ENCODE measurements at regions not wholly inside any gene's neighbourhood (a gene's known extent, or its start where the extent isn't known, plus 50 kb on each side); places are given as distances from the start of the nearest gene placed in this dataset.

DNA sequence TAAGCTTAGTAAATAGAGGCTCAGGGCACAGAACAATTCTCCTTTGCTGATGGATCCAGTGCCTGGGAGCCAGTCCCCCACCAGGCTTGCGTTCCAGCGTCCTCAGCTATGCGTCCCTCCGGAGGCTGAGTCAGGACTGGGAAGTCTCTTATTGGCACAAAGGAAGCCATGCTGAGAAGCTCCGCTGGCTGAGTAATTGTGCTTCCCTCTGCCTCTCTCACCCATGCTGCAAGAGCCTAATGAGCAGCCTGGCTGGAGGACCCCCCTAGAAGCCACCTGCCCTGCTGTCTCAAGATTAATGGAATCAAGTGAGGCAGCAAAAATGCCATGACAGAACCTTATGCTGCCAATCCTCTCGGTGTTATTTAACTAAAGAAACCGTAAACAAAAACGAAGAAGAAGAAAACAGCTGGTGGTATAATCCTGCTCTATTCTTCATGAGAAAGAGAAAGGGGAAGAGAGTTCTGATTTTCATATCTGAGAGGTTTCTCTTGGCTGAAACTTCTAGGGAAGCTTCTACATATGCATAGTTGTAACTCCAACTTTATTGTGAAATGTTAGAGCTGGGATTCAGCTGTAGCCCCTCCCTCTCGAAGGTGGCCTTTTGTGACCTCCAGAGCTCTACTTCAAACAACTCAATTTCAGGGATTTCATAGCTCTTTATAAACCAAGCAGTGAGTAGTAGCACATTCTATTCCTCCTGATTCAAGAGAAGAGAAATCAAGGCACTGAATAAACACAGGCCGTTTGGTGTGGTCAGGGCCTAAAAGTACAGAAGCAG is 185.4 kb upstream of the SEMA6A start:
- Histone ChIP-seq H3K4me1 (ENCODE audit: low read length) (no peaks in the 10 kb centered on the region), H3K79me2 (ENCODE audit: low read length) (no peaks in the 10 kb centered on the region), H3K27ac (ENCODE audit: low read length) (no peak overlapping the region), H3K36me3 (replicated peaks; ENCODE audit: insufficient read depth, low read length) (no peaks in the 10 kb centered on the region), H3K4me2 (ENCODE audit: low read depth, low read length) (no peak overlapping the region), H3F3A (ENCODE audit: insufficient read depth, low read length) (no peaks in the 10 kb centered on the region), H3K9me2 (replicated peaks; ENCODE audit: insufficient read depth, low read length) (no peaks in the 10 kb centered on the region), H2AFZ (ENCODE audit: low read length) (no peak overlapping the region), H3K9me3 (replicated peaks; ENCODE audit: insufficient read depth, low read length) (no peaks in the 10 kb centered on the region), H4K20me1 (ENCODE audit: insufficient read depth, low read length) (no peaks in the 10 kb centered on the region), H3K9ac (ENCODE audit: low read length) (no peak overlapping the region), H3K27me3 (replicated peaks; ENCODE audit: insufficient read depth, low read length) (no peaks in the 10 kb centered on the region), H3K4me3 (ENCODE audit: low read length) (no peak overlapping the region)
- no peak for DNase-seq
- TF ChIP-seq, protein P1, sequence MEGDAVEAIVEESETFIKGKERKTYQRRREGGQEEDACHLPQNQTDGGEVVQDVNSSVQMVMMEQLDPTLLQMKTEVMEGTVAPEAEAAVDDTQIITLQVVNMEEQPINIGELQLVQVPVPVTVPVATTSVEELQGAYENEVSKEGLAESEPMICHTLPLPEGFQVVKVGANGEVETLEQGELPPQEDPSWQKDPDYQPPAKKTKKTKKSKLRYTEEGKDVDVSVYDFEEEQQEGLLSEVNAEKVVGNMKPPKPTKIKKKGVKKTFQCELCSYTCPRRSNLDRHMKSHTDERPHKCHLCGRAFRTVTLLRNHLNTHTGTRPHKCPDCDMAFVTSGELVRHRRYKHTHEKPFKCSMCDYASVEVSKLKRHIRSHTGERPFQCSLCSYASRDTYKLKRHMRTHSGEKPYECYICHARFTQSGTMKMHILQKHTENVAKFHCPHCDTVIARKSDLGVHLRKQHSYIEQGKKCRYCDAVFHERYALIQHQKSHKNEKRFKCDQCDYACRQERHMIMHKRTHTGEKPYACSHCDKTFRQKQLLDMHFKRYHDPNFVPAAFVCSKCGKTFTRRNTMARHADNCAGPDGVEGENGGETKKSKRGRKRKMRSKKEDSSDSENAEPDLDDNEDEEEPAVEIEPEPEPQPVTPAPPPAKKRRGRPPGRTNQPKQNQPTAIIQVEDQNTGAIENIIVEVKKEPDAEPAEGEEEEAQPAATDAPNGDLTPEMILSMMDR (IDR thresholded peaks at IDR 0.05; ENCODE audit: low read length): no peak
- no peak for TF ChIP-seq EZH2phosphoT487 (IDR thresholded peaks at IDR 0.05; ENCODE audit: low read length)
- no peak for TF ChIP-seq EZH2 (optimal IDR thresholded peaks at IDR 0.05; ENCODE audit: low read depth, low read length)

DNA sequence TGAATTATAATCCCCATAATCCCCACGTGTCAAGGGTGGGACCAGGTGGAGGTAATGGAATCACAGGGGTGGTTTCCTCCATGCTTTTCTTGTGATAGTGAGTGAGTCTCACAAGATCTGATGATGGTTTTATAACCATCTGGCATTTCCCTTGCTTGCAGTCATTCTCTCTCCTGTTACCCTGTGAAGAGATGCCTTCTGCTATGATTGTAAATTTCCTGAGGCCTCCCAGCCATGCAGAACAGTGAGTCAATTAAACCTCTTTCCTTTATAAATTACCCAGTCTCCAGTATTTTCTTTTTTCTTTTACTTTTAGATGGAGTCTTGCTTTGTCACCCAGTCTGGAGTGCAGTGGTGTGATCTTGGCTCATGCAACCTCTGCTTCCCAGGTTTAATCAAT is 182.7 kb upstream of the SEMA6A start:
- H3K4me2 ChIP-seq (ENCODE audit: low read depth, low read length): no peak overlapping the region
- no peaks in the 10 kb centered on the region for H3F3A ChIP-seq (ENCODE audit: insufficient read depth, low read length)
- no peak overlapping the region for H2AFZ ChIP-seq (ENCODE audit: low read length)
- no peak overlapping the region for H3K9ac ChIP-seq (ENCODE audit: low read length)
- H3K4me1 ChIP-seq (ENCODE audit: low read length): no peaks in the 10 kb centered on the region
- H3K27ac ChIP-seq (ENCODE audit: low read length): no peak overlapping the region
- H3K27me3 ChIP-seq (replicated peaks; ENCODE audit: insufficient read depth, low read length): no peaks in the 10 kb centered on the region
- no peak for DNase-seq
- no peaks in the 10 kb centered on the region for H3K79me2 ChIP-seq (ENCODE audit: low read length)
- H4K20me1 ChIP-seq (ENCODE audit: insufficient read depth, low read length): no peaks in the 10 kb centered on the region
- no peaks in the 10 kb centered on the region for H3K36me3 ChIP-seq (replicated peaks; ENCODE audit: insufficient read depth, low read length)
- no peaks in the 10 kb centered on the region for H3K9me2 ChIP-seq (replicated peaks; ENCODE audit: insufficient read depth, low read length)
- H3K4me3 ChIP-seq (ENCODE audit: low read length): no peak overlapping the region
- no peaks in the 10 kb centered on the region for H3K9me3 ChIP-seq (replicated peaks; ENCODE audit: insufficient read depth, low read length)
- TF ChIP-seq EZH2 (optimal IDR thresholded peaks at IDR 0.05; ENCODE audit: low read depth, low read length) (no peak), EZH2phosphoT487 (IDR thresholded peaks at IDR 0.05; ENCODE audit: low read length) (no peak)
- TF ChIP-seq, protein P1 (IDR thresholded peaks at IDR 0.05; ENCODE audit: low read length): no peak

DNA sequence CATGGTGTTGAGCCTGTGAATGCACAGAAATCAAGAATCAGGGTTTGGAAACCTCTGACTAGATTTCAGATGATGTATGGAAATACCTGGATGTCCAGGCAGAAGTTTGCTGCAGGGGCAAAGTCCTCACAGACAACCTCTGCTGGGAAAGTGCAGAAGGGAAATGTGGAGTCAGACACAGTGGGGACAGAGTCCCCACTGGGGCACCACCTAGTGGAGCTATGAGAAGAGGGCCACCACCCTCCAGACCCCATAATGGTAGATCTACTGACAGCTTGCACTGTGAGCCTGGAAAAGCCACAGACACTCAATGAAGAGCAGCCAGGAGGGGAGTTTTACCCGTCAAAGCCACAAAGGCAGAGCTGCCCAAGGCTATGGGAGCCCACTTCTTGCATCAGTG is 181.9 kb upstream of the SEMA6A start:
- Histone ChIP-seq H3K4me2 (ENCODE audit: low read depth, low read length) (no peak overlapping the region), H3K36me3 (replicated peaks; ENCODE audit: insufficient read depth, low read length) (no peaks in the 10 kb centered on the region), H4K20me1 (ENCODE audit: insufficient read depth, low read length) (no peaks in the 10 kb centered on the region), H3K27me3 (replicated peaks; ENCODE audit: insufficient read depth, low read length) (no peaks in the 10 kb centered on the region), H3K27ac (ENCODE audit: low read length) (no peak overlapping the region), H3F3A (ENCODE audit: insufficient read depth, low read length) (no peaks in the 10 kb centered on the region), H2AFZ (ENCODE audit: low read length) (no peak overlapping the region), H3K9me2 (replicated peaks; ENCODE audit: insufficient read depth, low read length) (no peaks in the 10 kb centered on the region), H3K9ac (ENCODE audit: low read length) (no peak overlapping the region), H3K9me3 (replicated peaks; ENCODE audit: insufficient read depth, low read length) (no peaks in the 10 kb centered on the region), H3K79me2 (ENCODE audit: low read length) (no peaks in the 10 kb centered on the region), H3K4me1 (ENCODE audit: low read length) (no peaks in the 10 kb centered on the region), H3K4me3 (ENCODE audit: low read length) (no peak overlapping the region)
- no peak for DNase-seq
- TF ChIP-seq, protein P1 (IDR thresholded peaks at IDR 0.05; ENCODE audit: low read length): no peak
- TF ChIP-seq EZH2 (optimal IDR thresholded peaks at IDR 0.05; ENCODE audit: low read depth, low read length) (no peak), EZH2phosphoT487 (IDR thresholded peaks at IDR 0.05; ENCODE audit: low read length) (no peak)
